GM12878 (cell line): ENCODE measurements at regions not wholly inside any gene's neighbourhood (a gene's known extent, or its start where the extent isn't known, plus 50 kb on each side); places are given as distances from the start of the nearest gene placed in this dataset. TPM values are rescaled to one million over a fixed set of nuclear protein-coding genes. Genes with fewer than 3 reads are reported as not detected.

Experiments
- ATAC-seq: fragments of 200-7000 bp; cut with Tn5 transposase; 3 replicates; pipeline ENCODE4 v1.9.1; 2020; ENCODE audit warnings: mild to moderate bottlenecking, moderate library complexity
- BruUV-seq: library from RNA; stranded (reverse); fragments of 400-500 nt; replicated peaks from 2 replicates; lab custom pipeline; 2021; lab: Mats Ljungman, UMichigan
- CTCF ChIA-PET: fragments of 300-600 bp; sonication (Branson Sonifier 250); formaldehyde crosslinking; extraction: SDS; loops from one replicate; lab custom pipeline; 2021; ENCODE audit warnings: inconsistent platforms; lab: Yijun Ruan, JAX
- POLR2A ChIA-PET: fragments of 350-600 bp; formaldehyde crosslinking; extraction: SDS; loops from one replicate; lab custom pipeline; 2021; ENCODE audit warnings: inconsistent platforms; lab: Charles Lee
- RAD21 ChIA-PET: fragments of 300-600 bp; sonication (Branson Sonifier 250); formaldehyde crosslinking; loops from one replicate; lab custom pipeline; 2023; ENCODE audit warnings: antibody characterized with exemption; ENCODE audit not compliant: unreplicated experiment; lab: Charles Lee
- SMC1A ChIA-PET: fragments of 300-600 bp; sonication (Branson Sonifier 250); formaldehyde crosslinking; loops from one replicate; lab custom pipeline; 2023; ENCODE audit not compliant: unreplicated experiment, uncharacterized antibody; lab: Charles Lee
- DNase-seq: peaks from one replicate; pipeline ENCODE4 v3.0.0-alpha.2; 2011; ENCODE audit warnings: low read depth, low spot score
- FAIRE-seq: peaks from 3 replicates; lab custom pipeline; 2011; peaks lifted over from hg19 to GRCh38; lab: Jason Lieb, UNC
- H2AFZ ChIP-seq: 2 replicates; pipeline ENCODE4 v1.6.0; 2011; ENCODE audit warnings: low read depth, low read length, control low read depth; ENCODE audit not compliant: control insufficient read depth
- H3K27ac ChIP-seq: 2 replicates; pipeline ENCODE4 v1.5.1; 2011; ENCODE audit warnings: control low read depth; ENCODE audit not compliant: control insufficient read depth, insufficient read depth
- H3K27me3 ChIP-seq, 2 experiments: replicated peaks in 1 of 2; 2 replicates each; pipeline versions ENCODE4 v1.6.0 to v1.6.1; 2011; ENCODE audit warnings: low read length in 1 of 2; ENCODE audit not compliant: control insufficient read depth in 2 of 2, insufficient read depth in 2 of 2
- H3K36me3 ChIP-seq, 2 experiments: 2 replicates each; pipeline ENCODE4 v1.5.1; 2011; ENCODE audit warnings: low read length in 1 of 2; ENCODE audit not compliant: control insufficient read depth in 2 of 2, insufficient read depth in 2 of 2
- H3K4me1 ChIP-seq: 2 replicates; pipeline ENCODE4 v1.6.1; 2011; ENCODE audit warnings: mild to moderate bottlenecking, low read length, moderate library complexity, mixed read lengths; ENCODE audit not compliant: control insufficient read depth, insufficient read depth
- H3K4me2 ChIP-seq: 2 replicates; pipeline ENCODE4 v1.6.0; 2011; ENCODE audit warnings: control low read depth; ENCODE audit not compliant: control insufficient read depth, insufficient read depth
- H3K4me3 ChIP-seq: fragments of 200-600 bp; sonication (generic); 2 replicates; pipeline ENCODE4 v1.5.1; 2016
- H3K79me2 ChIP-seq: 2 replicates; pipeline ENCODE4 v1.6.0; 2011; ENCODE audit warnings: low read length; ENCODE audit not compliant: control insufficient read depth, insufficient read depth
- H3K9ac ChIP-seq: 2 replicates; pipeline ENCODE4 v1.8.0; 2011; ENCODE audit warnings: low read length, control low read depth, mixed read lengths; ENCODE audit not compliant: control insufficient read depth, insufficient read depth
- H3K9me3 ChIP-seq: replicated peaks from 3 replicates; pipeline ENCODE4 v1.5.1; 2011; ENCODE audit warnings: mild to moderate bottlenecking, low read length; ENCODE audit not compliant: control insufficient read depth, insufficient read depth
- H4K20me1 ChIP-seq: 2 replicates; pipeline ENCODE4 v1.6.0; 2011; ENCODE audit not compliant: control insufficient read depth, insufficient read depth
- CREB1 ChIP-seq: IDR thresholded peaks from 2 replicates; pipeline ENCODE4 v1.6.1; 2012; ENCODE audit warnings: low read depth, mild to moderate bottlenecking, inconsistent platforms
- CREM ChIP-seq: IDR thresholded peaks from 2 replicates; pipeline ENCODE4 v1.6.1; 2014; ENCODE audit warnings: antibody characterized with exemption, low read depth
- EZH2 ChIP-seq: IDR thresholded peaks from 2 replicates; pipeline ENCODE4 v1.6.1; 2012; ENCODE audit warnings: low read depth, mild to moderate bottlenecking, control low read depth, inconsistent platforms, low read length, borderline replicate concordance; ENCODE audit not compliant: control insufficient read depth
- FOXK2 ChIP-seq: fragments of 450-650 bp; IDR thresholded peaks from 2 replicates; pipeline ENCODE4 v1.6.1; 2017; ENCODE audit warnings: mild to moderate bottlenecking, moderate library complexity
- IKZF1 ChIP-seq: fragments of 450-650 bp; conservative IDR thresholded peaks from 2 replicates; pipeline ENCODE4 v1.6.1; 2017; ENCODE audit warnings: antibody characterized with exemption, mild to moderate bottlenecking
- MEF2B ChIP-seq: fragments of 450-650 bp; IDR thresholded peaks from 2 replicates; pipeline ENCODE4 v1.6.1; 2018; ENCODE audit warnings: mild to moderate bottlenecking, moderate library complexity; ENCODE audit not compliant: partially characterized antibody, poor library complexity, severe bottlenecking
- POLR2A ChIP-seq: IDR thresholded peaks from 2 replicates; pipeline ENCODE4 v1.6.1; 2011; ENCODE audit warnings: low read depth, mild to moderate bottlenecking, low read length
- POLR2AphosphoS5 ChIP-seq: IDR thresholded peaks from 2 replicates; pipeline ENCODE4 v1.6.1; 2011; ENCODE audit warnings: mild to moderate bottlenecking, low read length, inconsistent platforms
- WRNIP1 ChIP-seq: IDR thresholded peaks from 2 replicates; pipeline ENCODE4 v1.6.1; 2011; ENCODE audit warnings: low read depth, low read length, improper control_type of control experiment, borderline replicate concordance
- ZNF622 ChIP-seq: fragments of 450-650 bp; IDR thresholded peaks from 2 replicates; pipeline ENCODE4 v1.6.1; 2017; ENCODE audit warnings: mild to moderate bottlenecking, inconsistent platforms
- whole genome bisulfite sequencing: methylation state at CpG from one replicate; pipeline ENCODE4 v1.1.6; 2016; ENCODE audit warnings: low lambda C conversion rate; ENCODE audit not compliant: insufficient replicate concordance, insufficient coverage; ENCODE audit errors: missing lambda C conversion rate; 5-methylcytosine and 5-hydroxymethylcytosine counted together
- in situ Hi-C: fragments of 300-500 bp; cut with MboI; formaldehyde crosslinking; loops from 9 replicates; pipeline ENCODE4 v1.14.3; 2018; ENCODE audit warnings: mixed read lengths
- intact Hi-C: fragments of 100-400 bp; cut with micrococcal nuclease; formaldehyde crosslinking; loops from one replicate; pipeline ENCODE4 v1.14.2; 2022; ENCODE audit not compliant: unreplicated experiment
- small RNA-seq: library from RNA; depleted of rRNA; stranded (forward); fragments of <200 nt; gene quantifications from one replicate; pipeline ENCODE3, GENCODE V24; 2014

GRCh38 chr18:25409971-25410370 is 58.0 kb upstream of the ZNF521 start:
- FAIRE-seq (no peak), ATAC-seq (no peak), DNase-seq (no peak)
- TF ChIP-seq POLR2AphosphoS5: no peak
- Histone ChIP-seq H2AFZ (no peak overlapping the region), H3K27me3 (no peaks in the 10 kb centered on the region; a peak in 1 of 4 replicates), H3K9me3 (no peaks in the 10 kb centered on the region), H3K4me3 (no peak overlapping the region), H3K9ac (no peak overlapping the region), H3K36me3 (no peaks in the 10 kb centered on the region), H3K27ac (no peak overlapping the region), H3K4me1 (no peaks in the 10 kb centered on the region), H3K79me2 (no peaks in the 10 kb centered on the region), H4K20me1 (no peaks in the 10 kb centered on the region), H3K4me2 (no peak overlapping the region)
- ChIA-PET CTCF (no interaction called here), POLR2A (no interaction called here), SMC1A (interaction anchor here (1.6 kb wide), 1 partner anchor 14 kb away, joined by 3 read pairs; no protein-coding TSS in a partner anchor), RAD21 (interaction anchor here (0.6 kb wide), 1 partner anchor 260 kb away, joined by 3 read pairs; no protein-coding TSS in a partner anchor)
- in situ Hi-C loops: no loop called here
- BruUV-seq: no TSS peak
- intact Hi-C loops: no loop called here
- 0% methylated on average over 2 of the region's 2 CpGs for WGBS

GRCh38 chr18:25408293-25408692 is 56.3 kb upstream of the ZNF521 start:
- ChIA-PET CTCF (no interaction called here), RAD21 (no interaction called here)
- Histone ChIP-seq H3K9ac (no peak overlapping the region), H3K27me3 (no peaks in the 10 kb centered on the region), H3K36me3 (no peaks in the 10 kb centered on the region), H3K4me1 (no peaks in the 10 kb centered on the region), H3K4me2 (no peak overlapping the region), H4K20me1 (no peaks in the 10 kb centered on the region), H3K9me3 (no peaks in the 10 kb centered on the region), H3K4me3 (no peak overlapping the region), H2AFZ (no peak overlapping the region), H3K79me2 (no peaks in the 10 kb centered on the region)
- intact Hi-C loops: no loop called here
- no TSS peak for BruUV-seq
- no peak for TF ChIP-seq WRNIP1
- TF ChIP-seq MEF2B: no peak
- TF ChIP-seq CREM: no peak
- TF ChIP-seq ZNF622: no peak
- TF ChIP-seq IKZF1: no peak
- TF ChIP-seq FOXK2: no peak
- TF ChIP-seq EZH2: no peak
- TF ChIP-seq CREB1: no peak
- TF ChIP-seq POLR2A: no peak
- TF ChIP-seq, all 136 proteins: peak for 0
- in situ Hi-C loops: no loop called here
- SMC1A ChIA-PET: no interaction called here
- POLR2A ChIA-PET: no interaction called here
- no peak for ATAC-seq
- FAIRE-seq: no peak
- no peak overlapping the region for H3K27ac ChIP-seq
- 12% methylated on average over 4 of the region's 4 CpGs for WGBS
- DNase-seq: no peak

Small RNA genes lying in the stretch of these regions (small RNA-seq; reads per million reads assigned to genes)
- gene AC027229.1 (not detected), gene RN7SL97P (not detected)
